ENCODE measurements at regions not wholly inside any gene's neighbourhood (a gene's known extent, or its start where the extent isn't known, plus 50 kb on each side); places are given as distances from the start of the nearest gene placed in this dataset.

GRCh38 chr5:57705769-57706168 lies 223.2 kb upstream of the ACTBL2 start:
- TF ChIP-seq POLR2A (IDR thresholded peaks at IDR 0.05; ENCODE audit: extremely low read depth, insufficient read length), result no peak
- TF ChIP-seq MYC (IDR thresholded peaks at IDR 0.05; ENCODE audit: low read depth, low read length), result no peak
- no peak for TF ChIP-seq CTCF (IDR thresholded peaks at IDR 0.05; ENCODE audit: low read depth, low read length)
- TF ChIP-seq MAX (IDR thresholded peaks at IDR 0.05; ENCODE audit: low read depth, low read length), result no peak
- DNase-seq (ENCODE audit: low read depth), result no peak
- H3K4me3 ChIP-seq (ENCODE audit: low read depth, low read length), result no peak overlapping the region

GRCh38 chr5:57703721-57704120 lies 221.1 kb upstream of the ACTBL2 start:
- no peak for DNase-seq (ENCODE audit: low read depth)
- H3K4me3 ChIP-seq (ENCODE audit: low read depth, low read length), result no peak overlapping the region
- TF ChIP-seq MAX (IDR thresholded peaks at IDR 0.05; ENCODE audit: low read depth, low read length) (no peak), POLR2A (IDR thresholded peaks at IDR 0.05; ENCODE audit: extremely low read depth, insufficient read length) (no peak), CTCF (IDR thresholded peaks at IDR 0.05; ENCODE audit: low read depth, low read length) (no peak), MYC (IDR thresholded peaks at IDR 0.05; ENCODE audit: low read depth, low read length) (no peak)

- TF ChIP-seq CTCF (IDR thresholded peaks at IDR 0.05; ENCODE audit: low read depth, low read length) (no peak), POLR2A (IDR thresholded peaks at IDR 0.05; ENCODE audit: extremely low read depth, insufficient read length) (no peak), MYC (IDR thresholded peaks at IDR 0.05; ENCODE audit: low read depth, low read length) (no peak)
- DNase-seq (ENCODE audit: low read depth), result no peak
- no peak overlapping the region for H3K4me3 ChIP-seq (ENCODE audit: low read depth, low read length)
These were observed 217.9 kb upstream of the ACTBL2 start for GRCh38 chr5:57700484-57700883.

- H3K4me3 ChIP-seq (ENCODE audit: low read depth, low read length), result no peak overlapping the region
- DNase-seq (ENCODE audit: low read depth), result no peak
- TF ChIP-seq CTCF (IDR thresholded peaks at IDR 0.05; ENCODE audit: low read depth, low read length) (no peak), POLR2A (IDR thresholded peaks at IDR 0.05; ENCODE audit: extremely low read depth, insufficient read length) (no peak), MAX (IDR thresholded peaks at IDR 0.05; ENCODE audit: low read depth, low read length) (no peak)
These were observed 217.5 kb upstream of the ACTBL2 start for GRCh38 chr5:57700072-57700471.

- no peak overlapping the region for H3K4me3 ChIP-seq (ENCODE audit: low read depth, low read length)
- DNase-seq (ENCODE audit: low read depth), result no peak
- no peak for TF ChIP-seq CTCF (IDR thresholded peaks at IDR 0.05; ENCODE audit: low read depth, low read length)
- no peak for TF ChIP-seq MAX (IDR thresholded peaks at IDR 0.05; ENCODE audit: low read depth, low read length)
- no peak for TF ChIP-seq POLR2A (IDR thresholded peaks at IDR 0.05; ENCODE audit: extremely low read depth, insufficient read length)
- TF ChIP-seq MYC (IDR thresholded peaks at IDR 0.05; ENCODE audit: low read depth, low read length), result no peak
These were observed 216.2 kb upstream of the ACTBL2 start for GRCh38 chr5:57698802-57699201.

GRCh38 chr5:57698086-57698485 lies 215.5 kb upstream of the ACTBL2 start:
- DNase-seq (ENCODE audit: low read depth), result no peak

More at GRCh38 chr5:57698086-57698485, 215.5 kb upstream of the ACTBL2 start:
- TF ChIP-seq MYC (IDR thresholded peaks at IDR 0.05; ENCODE audit: low read depth, low read length) (no peak), POLR2A (IDR thresholded peaks at IDR 0.05; ENCODE audit: extremely low read depth, insufficient read length) (no peak), MAX (IDR thresholded peaks at IDR 0.05; ENCODE audit: low read depth, low read length) (no peak), CTCF (IDR thresholded peaks at IDR 0.05; ENCODE audit: low read depth, low read length) (no peak)
- no peak overlapping the region for H3K4me3 ChIP-seq (ENCODE audit: low read depth, low read length)
